ENCODE measurements at regions not wholly inside any gene's neighbourhood (a gene's known extent, or its start where the extent isn't known, plus 50 kb on each side); places are given as distances from the start of the nearest gene placed in this dataset.

DNA sequence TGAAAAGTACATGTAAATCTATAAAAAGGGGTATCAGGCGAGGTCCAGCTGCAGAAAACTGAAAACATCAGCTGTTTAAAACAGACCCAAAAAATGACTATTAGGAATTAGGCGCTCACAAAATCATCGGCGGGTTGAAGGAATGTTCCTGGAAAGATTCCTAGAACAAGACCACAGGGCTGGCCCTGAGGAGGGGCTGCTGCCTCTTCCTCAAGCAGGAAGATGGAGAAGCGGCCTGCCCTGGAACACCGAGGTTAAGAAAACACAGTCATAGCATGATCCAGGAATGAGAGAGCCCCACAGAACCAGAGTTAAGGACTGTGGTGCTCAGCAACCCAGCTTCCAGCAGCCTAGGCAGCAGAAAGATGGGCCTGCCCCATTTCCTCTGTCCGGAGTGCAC, 78.4 kb downstream of the C11orf91 start:
- no peak overlapping the region for H3K4me3 ChIP-seq (ENCODE audit: low read depth, low read length)
- TF ChIP-seq, protein P1, sequence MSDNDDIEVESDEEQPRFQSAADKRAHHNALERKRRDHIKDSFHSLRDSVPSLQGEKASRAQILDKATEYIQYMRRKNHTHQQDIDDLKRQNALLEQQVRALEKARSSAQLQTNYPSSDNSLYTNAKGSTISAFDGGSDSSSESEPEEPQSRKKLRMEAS (IDR thresholded peaks at IDR 0.05; ENCODE audit: low read depth, low read length), result no peak
- TF ChIP-seq MYC (IDR thresholded peaks at IDR 0.05; ENCODE audit: low read depth, low read length) (no peak), CTCF (IDR thresholded peaks at IDR 0.05; ENCODE audit: low read depth, low read length) (no peak), POLR2A (IDR thresholded peaks at IDR 0.05; ENCODE audit: extremely low read depth, insufficient read length) (no peak)
- no peak for DNase-seq (ENCODE audit: low read depth)

GRCh38 chr11:33620423-33621171, 80.0 kb downstream of the C11orf91 start:
- DNase-seq (ENCODE audit: low read depth), result no peak
- TF ChIP-seq POLR2A (IDR thresholded peaks at IDR 0.05; ENCODE audit: extremely low read depth, insufficient read length) (no peak), CTCF (IDR thresholded peaks at IDR 0.05; ENCODE audit: low read depth, low read length) (no peak), MYC (IDR thresholded peaks at IDR 0.05; ENCODE audit: low read depth, low read length) (no peak)
- TF ChIP-seq, protein P1 (IDR thresholded peaks at IDR 0.05; ENCODE audit: low read depth, low read length), result no peak
- H3K4me3 ChIP-seq (ENCODE audit: low read depth, low read length), result no peak overlapping the region

DNA sequence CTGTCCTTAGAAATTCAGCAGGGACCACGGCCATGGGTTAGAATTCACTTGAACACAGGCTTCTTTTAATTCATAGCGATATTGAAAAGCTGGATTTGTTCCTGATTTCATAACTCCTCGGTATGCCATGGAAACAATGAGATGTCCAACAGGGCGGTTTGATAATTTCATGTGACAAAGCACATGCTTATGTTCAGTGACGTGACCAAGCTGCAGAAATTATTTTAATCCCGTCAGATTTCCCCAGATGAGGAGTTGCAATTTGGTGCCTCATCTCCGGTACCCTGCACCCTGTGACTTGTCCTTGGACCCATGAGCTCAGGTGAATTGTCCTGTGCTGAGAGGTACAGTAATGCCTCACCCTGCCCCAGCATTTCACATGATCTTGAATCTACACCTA, 81.7 kb downstream of the C11orf91 start:
- H3K4me3 ChIP-seq (ENCODE audit: low read depth, low read length), result no peak overlapping the region
- no peak for DNase-seq (ENCODE audit: low read depth)
- TF ChIP-seq, protein P1 (IDR thresholded peaks at IDR 0.05; ENCODE audit: low read depth, low read length), result no peak
- no peak for TF ChIP-seq POLR2A (IDR thresholded peaks at IDR 0.05; ENCODE audit: extremely low read depth, insufficient read length)
- TF ChIP-seq CTCF (IDR thresholded peaks at IDR 0.05; ENCODE audit: low read depth, low read length), result no peak
- no peak for TF ChIP-seq MYC (IDR thresholded peaks at IDR 0.05; ENCODE audit: low read depth, low read length)

DNA sequence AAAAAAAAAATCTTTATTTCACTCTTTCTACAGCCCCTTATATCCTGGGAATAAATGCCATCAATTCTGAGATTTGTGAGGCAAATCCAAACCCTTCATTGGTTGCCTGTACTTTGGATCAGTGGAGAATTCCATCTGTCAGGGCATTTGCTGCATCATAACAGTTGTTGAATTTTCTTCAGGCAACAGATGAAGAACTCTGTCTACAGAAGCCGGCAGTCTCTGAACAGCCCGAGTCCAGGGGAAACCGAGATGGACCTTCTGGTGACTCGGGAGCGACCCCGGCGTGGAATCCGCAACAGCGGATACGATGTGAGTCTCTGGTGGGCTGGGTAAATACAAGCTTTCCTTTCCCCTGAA, 82.3 kb downstream of the C11orf91 start:
- TF ChIP-seq POLR2A (IDR thresholded peaks at IDR 0.05; ENCODE audit: extremely low read depth, insufficient read length) (no peak), CTCF (IDR thresholded peaks at IDR 0.05; ENCODE audit: low read depth, low read length) (no peak), MYC (IDR thresholded peaks at IDR 0.05; ENCODE audit: low read depth, low read length) (no peak)
- TF ChIP-seq, protein P1 (IDR thresholded peaks at IDR 0.05; ENCODE audit: low read depth, low read length), result no peak
- DNase-seq (ENCODE audit: low read depth), result no peak
- no peak overlapping the region for H3K4me3 ChIP-seq (ENCODE audit: low read depth, low read length)

DNA sequence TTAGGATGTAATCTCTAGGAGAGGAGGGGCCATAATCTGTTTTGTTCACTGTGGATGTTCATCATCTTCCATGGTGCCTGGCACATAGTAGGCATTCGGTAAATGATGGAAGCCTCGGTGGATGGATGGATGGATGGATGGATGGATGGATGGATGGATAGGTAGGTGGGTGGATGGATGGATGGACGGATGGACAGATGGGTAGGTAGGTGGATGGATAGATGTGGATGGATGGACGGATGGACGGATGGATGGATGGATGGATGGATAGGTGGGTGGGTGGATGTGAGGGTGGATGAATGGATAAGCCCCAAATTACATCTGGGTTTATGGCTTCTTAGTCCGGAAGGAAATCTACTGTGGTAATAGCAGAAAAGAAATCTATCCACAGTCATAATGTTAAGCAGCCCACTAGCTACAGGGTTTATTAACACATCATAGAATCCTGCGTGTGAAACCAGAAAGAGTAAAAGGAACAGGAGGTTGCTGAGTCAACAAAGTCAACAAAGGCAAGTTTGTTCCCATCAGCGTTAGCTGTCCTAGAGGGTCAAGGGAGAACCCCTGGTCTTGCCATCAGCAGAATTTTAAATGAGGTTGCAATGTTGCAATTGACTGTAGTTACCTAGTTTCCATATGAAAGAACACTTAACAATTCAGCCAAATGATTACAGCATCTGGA, 82.8 kb downstream of the C11orf91 start:
- H3K4me3 ChIP-seq (ENCODE audit: low read depth, low read length), result no peak overlapping the region
- TF ChIP-seq, protein P1 (IDR thresholded peaks at IDR 0.05; ENCODE audit: low read depth, low read length), result no peak
- no peak for TF ChIP-seq CTCF (IDR thresholded peaks at IDR 0.05; ENCODE audit: low read depth, low read length)
- TF ChIP-seq MYC (IDR thresholded peaks at IDR 0.05; ENCODE audit: low read depth, low read length), result no peak
- no peak for TF ChIP-seq POLR2A (IDR thresholded peaks at IDR 0.05; ENCODE audit: extremely low read depth, insufficient read length)
- no peak for DNase-seq (ENCODE audit: low read depth)

All from NB4 (cell line).